ENCODE measurements at regions not wholly inside any gene's neighbourhood (a gene's known extent, or its start where the extent isn't known, plus 50 kb on each side); places are given as distances from the start of the nearest gene placed in this dataset.
"Not testable (repeated sequence)": the region's sequence is repeated elsewhere in the genome, so short reads cannot be mapped to it uniquely, and the experiment has no call there.

GRCh38 chr5:106277540-106278096 lies 1393.1 kb downstream of the EFNA5 start:
- DNase-seq (ENCODE audit: low spot score): no peak
- TF ChIP-seq CTCF (IDR thresholded peaks at IDR 0.05): no peak
- no peak overlapping the region for H3K27ac ChIP-seq
- H3K4me3 ChIP-seq: no peak overlapping the region

DNA sequence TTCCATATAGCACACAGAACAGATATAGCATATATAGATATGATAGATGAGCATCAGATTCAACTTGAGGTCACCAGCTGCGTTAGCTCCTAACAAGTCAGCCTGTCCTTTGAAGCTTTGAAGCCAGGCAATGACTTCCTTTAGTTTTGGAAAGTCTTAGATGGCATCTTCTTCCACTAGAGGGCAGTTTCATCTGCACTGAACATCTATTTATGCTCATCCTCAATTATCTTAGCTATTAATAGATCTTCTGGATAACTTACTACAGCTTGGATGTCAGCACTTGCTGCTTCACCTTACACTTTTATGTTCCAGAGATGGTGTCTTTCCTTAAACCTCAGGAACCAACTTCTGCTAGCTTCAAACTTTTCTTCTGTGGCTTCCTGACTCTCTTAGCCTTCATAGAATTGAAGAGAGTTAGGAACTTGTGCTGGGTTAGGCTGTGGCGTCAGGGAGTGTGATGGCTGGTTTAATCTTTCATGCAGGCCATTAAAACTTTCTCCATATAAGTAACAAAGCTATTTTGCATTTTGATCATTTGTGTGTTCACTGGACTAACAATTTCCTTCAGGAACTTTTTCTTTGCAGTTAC lies 1401.4 kb downstream of the EFNA5 start:
- H3K4me3 ChIP-seq: no peak overlapping the region
- no peak for TF ChIP-seq CTCF (IDR thresholded peaks at IDR 0.05)
- H3K27ac ChIP-seq: no peak overlapping the region
- DNase-seq (ENCODE audit: low spot score): no peak

- Histone ChIP-seq H3K4me3 (no peak overlapping the region), H3K27ac (no peak overlapping the region)
- DNase-seq (ENCODE audit: low spot score): no peak
- TF ChIP-seq CTCF (IDR thresholded peaks at IDR 0.05): no peak
Measured at GRCh38 chr5:106267256-106267655, 1403.5 kb downstream of the EFNA5 start.

DNA sequence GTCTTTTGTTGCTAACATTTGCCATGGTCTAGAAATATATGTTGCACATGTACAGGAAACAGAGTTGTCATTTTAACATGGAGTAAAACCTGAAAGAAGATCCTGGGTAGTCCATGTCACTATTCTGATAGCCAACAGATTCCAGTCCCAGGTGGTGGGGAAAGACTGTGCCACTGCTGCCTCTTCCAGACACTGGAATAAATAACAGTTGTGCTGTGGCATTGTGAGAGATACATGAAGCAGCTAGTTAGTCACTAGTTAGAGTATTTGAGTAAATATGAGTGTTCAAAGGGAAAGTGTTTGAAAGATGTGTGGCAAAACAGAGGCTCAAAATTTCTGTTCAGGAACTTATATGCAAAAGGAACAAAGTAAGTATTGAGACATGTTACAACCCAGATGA lies 1408.3 kb downstream of the EFNA5 start:
- DNase-seq (ENCODE audit: low spot score): no peak
- Histone ChIP-seq H3K4me3 (no peak overlapping the region), H3K27ac (no peak overlapping the region)
- TF ChIP-seq CTCF (IDR thresholded peaks at IDR 0.05): no peak

GRCh38 chr5:106259431-106260090 lies 1411.2 kb downstream of the EFNA5 start:
- not testable (repeated sequence) for H3K4me3 ChIP-seq; H3K27ac ChIP-seq; DNase-seq (ENCODE audit: low spot score)

DNA sequence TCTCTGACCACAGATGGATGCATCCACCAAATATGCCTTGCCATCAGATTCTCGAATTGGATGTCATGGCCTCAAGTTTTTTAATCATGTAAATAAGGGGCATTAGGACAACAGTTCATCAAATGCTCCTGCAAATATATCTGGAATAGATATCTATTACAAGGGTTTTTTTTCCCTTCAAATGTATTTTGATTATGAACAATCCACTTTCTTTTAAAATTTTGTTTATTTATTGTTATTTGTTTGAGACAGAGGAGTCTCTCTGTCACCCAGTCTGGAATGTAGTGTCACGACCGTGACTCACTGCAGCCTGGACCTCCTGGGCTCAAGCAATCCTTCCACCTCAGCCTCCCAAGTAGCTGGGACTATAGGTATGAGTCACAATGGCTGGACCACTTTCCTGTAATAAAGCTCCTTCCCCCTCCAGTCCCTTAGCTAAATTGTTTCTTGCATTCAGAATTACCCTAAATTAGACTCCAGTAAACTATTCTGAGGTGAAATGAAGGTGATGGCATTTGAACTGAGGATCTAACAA lies 1412.1 kb downstream of the EFNA5 start:
- Histone ChIP-seq H3K4me3 (no peak overlapping the region), H3K27ac (no peak overlapping the region)
- no peak for TF ChIP-seq CTCF (IDR thresholded peaks at IDR 0.05)
- DNase-seq (ENCODE audit: low spot score): no peak

DNA sequence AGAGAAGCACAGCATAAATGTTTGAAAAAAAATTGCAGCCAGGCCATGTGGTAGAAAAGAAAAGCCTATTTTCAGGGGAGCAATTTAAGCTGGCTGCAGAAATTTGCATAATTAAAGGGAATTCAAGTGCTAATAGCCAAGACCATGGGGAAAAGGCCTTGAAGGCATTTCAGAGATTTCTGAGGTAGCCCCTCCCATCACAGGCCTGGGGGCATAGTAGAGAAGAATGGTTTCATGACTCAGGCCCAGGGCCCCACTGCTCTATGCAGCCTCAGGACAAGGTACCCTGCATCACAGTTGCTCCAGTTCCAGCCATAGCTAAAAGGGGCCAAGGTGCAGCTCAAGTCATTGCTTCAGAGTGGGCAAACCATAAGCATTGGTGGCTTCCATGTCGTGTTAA lies 1416.0 kb downstream of the EFNA5 start:
- Histone ChIP-seq H3K27ac (no peak overlapping the region), H3K4me3 (no peak overlapping the region)
- no peak for DNase-seq (ENCODE audit: low spot score)
- no peak for TF ChIP-seq CTCF (IDR thresholded peaks at IDR 0.05)

DNA sequence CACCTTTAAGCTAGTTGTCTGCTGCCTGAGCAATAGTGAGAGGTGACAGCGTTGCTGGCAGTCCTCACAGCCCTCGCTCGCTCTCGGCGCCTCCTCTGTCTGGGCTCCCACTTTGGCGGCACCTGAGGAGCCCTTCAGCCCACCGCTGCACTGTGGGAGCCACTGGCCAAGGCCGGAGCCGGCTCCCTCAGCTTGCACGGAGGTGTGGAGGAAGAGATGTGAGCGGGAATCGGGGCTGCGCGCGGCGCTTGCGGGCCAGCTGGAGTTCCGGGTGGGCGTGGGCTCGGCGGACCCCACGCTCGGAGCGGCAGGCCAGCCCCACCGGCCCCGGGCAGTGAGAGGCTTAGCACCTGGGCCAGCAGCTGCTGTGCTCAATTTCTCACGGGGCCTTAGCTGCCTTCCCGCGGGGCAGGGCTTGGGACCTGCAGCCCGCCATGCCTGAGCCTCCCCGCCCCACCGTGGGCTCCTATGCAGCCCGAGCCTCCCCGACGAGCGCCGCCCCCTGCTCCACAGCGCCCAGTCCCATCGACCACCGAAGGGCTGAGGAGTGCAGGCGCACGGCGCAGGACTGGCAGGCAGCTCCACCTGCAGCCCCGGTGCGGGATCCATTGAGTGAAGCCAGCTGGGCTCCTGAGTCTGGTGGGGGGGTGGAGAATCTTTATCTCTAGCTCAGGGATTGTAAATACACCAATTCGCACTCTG lies 1424.5 kb downstream of the EFNA5 start:
- H3K27ac ChIP-seq; DNase-seq (ENCODE audit: low spot score); H3K4me3 ChIP-seq: not testable (repeated sequence)
